Caco-2 (cell line): ENCODE measurements at regions not wholly inside any gene's neighbourhood (a gene's known extent, or its start where the extent isn't known, plus 50 kb on each side); places are given as distances from the start of the nearest gene placed in this dataset.

ENCODE experiments used
- BruUV-seq: library from RNA; stranded (reverse); fragments of 400-500 nt; replicated peaks from 2 replicates; lab custom pipeline; 2021; lab: Mats Ljungman, UMichigan
- CTCF ChIA-PET: fragments of 300-600 bp; sonication (Branson Sonifier 250); formaldehyde crosslinking; loops from one replicate; lab custom pipeline; 2022; ENCODE audit warnings: antibody characterized with exemption; lab: Charles Lee
- POLR2A ChIA-PET: fragments of 300-600 bp; sonication (Branson Sonifier 250); formaldehyde crosslinking; loops from one replicate; lab custom pipeline; 2022; ENCODE audit warnings: antibody characterized with exemption; lab: Charles Lee
- DNase-seq, 2 experiments: peaks; one replicate each; pipeline versions ENCODE4 v3.0.0 to v3.0.0-alpha.2; 2020 to 2022
- H3K27me3 ChIP-seq: replicated peaks from 2 replicates; pipeline ENCODE4 v1.6.0; 2011; ENCODE audit warnings: low read length; ENCODE audit not compliant: control insufficient read depth, insufficient read depth
- H3K36me3 ChIP-seq: 2 replicates; pipeline ENCODE4 v1.5.1; 2011; ENCODE audit warnings: low read length; ENCODE audit not compliant: control insufficient read depth, insufficient read depth
- H3K4me1 ChIP-seq: fragments of 250-450 bp; sonication (Bioruptor Pico); 2 replicates; pipeline ENCODE4 v1.5.1; 2020; ENCODE audit warnings: mild to moderate bottlenecking
- H3K4me3 ChIP-seq: 2 replicates; pipeline ENCODE4 v1.5.1; 2011; ENCODE audit warnings: low read depth, mild to moderate bottlenecking, control low read depth, low read length
- H3K9me3 ChIP-seq: fragments of 250-450 bp; sonication (Bioruptor Pico); 2 replicates; pipeline ENCODE4 v1.5.1; 2020; ENCODE audit warnings: mild to moderate bottlenecking, moderate library complexity
- H3K27ac Mint-ChIP-seq: one replicate; pipeline ENCODE4 v1.8.0; 2022; ENCODE audit warnings: mixed read lengths; ENCODE audit not compliant: unreplicated experiment
- H3K27me3 Mint-ChIP-seq: one replicate; pipeline ENCODE4 v1.8.0; 2022; ENCODE audit warnings: mixed read lengths; ENCODE audit not compliant: insufficient read depth, unreplicated experiment
- H3K36me3 Mint-ChIP-seq: one replicate; pipeline ENCODE4 v1.8.0; 2022; ENCODE audit warnings: mild to moderate bottlenecking, mixed read lengths; ENCODE audit not compliant: insufficient read depth, unreplicated experiment
- H3K4me1 Mint-ChIP-seq: one replicate; pipeline ENCODE4 v1.8.0; 2022; ENCODE audit warnings: low read depth, mixed read lengths; ENCODE audit not compliant: unreplicated experiment
- H3K4me3 Mint-ChIP-seq: one replicate; pipeline ENCODE4 v1.8.0; 2022; ENCODE audit warnings: mild to moderate bottlenecking, moderate library complexity, mixed read lengths; ENCODE audit not compliant: unreplicated experiment
- H3K9me3 Mint-ChIP-seq: one replicate; pipeline ENCODE4 v1.8.0; 2022; ENCODE audit warnings: mixed read lengths; ENCODE audit not compliant: unreplicated experiment
- intact Hi-C: fragments of 100-400 bp; cut with micrococcal nuclease; formaldehyde crosslinking; loops from one replicate; pipeline ENCODE4 v1.10.0; 2022; ENCODE audit not compliant: unreplicated experiment
- TF ChIP-seq, protein P1 (sequence below), 2 experiments: fragments of 200-600 bp in 1 of 2; IDR thresholded peaks; 1 replicate in 1 of 2; 2 replicates in 1 of 2; pipeline versions ENCODE4 v1.5.1 to v1.8.0; 2011 to 2022; ENCODE audit warnings: antibody characterized with exemption in 1 of 2, control low read depth in 1 of 2, inconsistent platforms in 1 of 2, low read depth in 1 of 2, low read length in 1 of 2, mild to moderate bottlenecking in 1 of 2, moderate library complexity in 1 of 2; ENCODE audit not compliant: insufficient read depth in 1 of 2, severe bottlenecking in 1 of 2, unreplicated experiment in 1 of 2

DNA sequence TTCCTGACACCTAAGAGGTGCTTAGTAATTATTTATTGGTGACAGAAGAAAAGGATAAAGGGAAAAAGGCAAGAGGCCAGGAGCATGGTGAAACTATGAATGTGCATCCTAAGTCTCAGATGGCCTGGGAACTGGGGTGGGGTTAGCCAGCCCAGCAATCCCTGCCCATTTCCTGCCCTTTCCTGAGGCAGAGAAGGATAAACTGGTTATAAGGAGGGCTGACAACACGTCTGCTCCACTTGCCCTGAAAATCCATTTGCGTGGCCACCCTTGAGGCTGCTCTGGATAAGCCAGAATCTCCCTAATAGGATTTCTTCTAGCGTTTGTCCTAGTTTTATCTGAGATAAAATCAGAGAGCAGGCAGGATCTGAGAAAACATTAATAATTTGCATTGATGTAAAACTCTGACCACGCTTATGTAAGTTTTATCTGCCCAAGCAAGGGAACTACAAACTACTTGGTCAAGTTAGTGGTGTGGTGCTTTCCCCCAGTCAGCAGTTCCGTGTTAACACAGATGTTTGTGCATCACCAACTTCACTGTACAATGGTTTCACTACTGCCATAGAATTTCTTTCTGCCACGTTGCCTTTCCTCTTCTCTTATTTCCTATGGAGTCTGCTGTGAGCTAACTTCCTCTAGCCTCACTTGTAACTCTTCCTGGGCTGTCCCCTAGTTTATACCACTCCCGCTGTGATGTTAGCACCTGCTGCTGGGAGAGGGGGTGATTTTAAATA is 392.7 kb downstream of the RPS29 start:
- intact Hi-C loops, result no loop called here
- TF ChIP-seq, protein P1, sequence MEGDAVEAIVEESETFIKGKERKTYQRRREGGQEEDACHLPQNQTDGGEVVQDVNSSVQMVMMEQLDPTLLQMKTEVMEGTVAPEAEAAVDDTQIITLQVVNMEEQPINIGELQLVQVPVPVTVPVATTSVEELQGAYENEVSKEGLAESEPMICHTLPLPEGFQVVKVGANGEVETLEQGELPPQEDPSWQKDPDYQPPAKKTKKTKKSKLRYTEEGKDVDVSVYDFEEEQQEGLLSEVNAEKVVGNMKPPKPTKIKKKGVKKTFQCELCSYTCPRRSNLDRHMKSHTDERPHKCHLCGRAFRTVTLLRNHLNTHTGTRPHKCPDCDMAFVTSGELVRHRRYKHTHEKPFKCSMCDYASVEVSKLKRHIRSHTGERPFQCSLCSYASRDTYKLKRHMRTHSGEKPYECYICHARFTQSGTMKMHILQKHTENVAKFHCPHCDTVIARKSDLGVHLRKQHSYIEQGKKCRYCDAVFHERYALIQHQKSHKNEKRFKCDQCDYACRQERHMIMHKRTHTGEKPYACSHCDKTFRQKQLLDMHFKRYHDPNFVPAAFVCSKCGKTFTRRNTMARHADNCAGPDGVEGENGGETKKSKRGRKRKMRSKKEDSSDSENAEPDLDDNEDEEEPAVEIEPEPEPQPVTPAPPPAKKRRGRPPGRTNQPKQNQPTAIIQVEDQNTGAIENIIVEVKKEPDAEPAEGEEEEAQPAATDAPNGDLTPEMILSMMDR (IDR thresholded peaks at IDR 0.05; ENCODE audit: insufficient read depth in 1 of 2, low read depth in 1 of 2, low read length in 1 of 2, severe bottlenecking in 1 of 2, unreplicated experiment in 1 of 2), result no peak
- no peak overlapping the region for H3K4me3 ChIP-seq
- no peaks in the 10 kb centered on the region for H3K36me3 ChIP-seq
- H3K27me3 ChIP-seq, result no peaks in the 10 kb centered on the region
- Mint-ChIP-seq H3K27ac (no peak overlapping the region), H3K27me3 (peaks cover 12% of the 10 kb centered on the region), H3K4me1 (no peaks in the 10 kb centered on the region), H3K36me3 (no peaks in the 10 kb centered on the region), H3K4me3 (no peak overlapping the region), H3K9me3 (no peaks in the 10 kb centered on the region)
- ChIA-PET POLR2A (no interaction called here), CTCF (no interaction called here)
- H3K9me3 ChIP-seq, result no peaks in the 10 kb centered on the region
- no peaks in the 10 kb centered on the region for H3K4me1 ChIP-seq
- no TSS peak for BruUV-seq
- no peak for DNase-seq

DNA sequence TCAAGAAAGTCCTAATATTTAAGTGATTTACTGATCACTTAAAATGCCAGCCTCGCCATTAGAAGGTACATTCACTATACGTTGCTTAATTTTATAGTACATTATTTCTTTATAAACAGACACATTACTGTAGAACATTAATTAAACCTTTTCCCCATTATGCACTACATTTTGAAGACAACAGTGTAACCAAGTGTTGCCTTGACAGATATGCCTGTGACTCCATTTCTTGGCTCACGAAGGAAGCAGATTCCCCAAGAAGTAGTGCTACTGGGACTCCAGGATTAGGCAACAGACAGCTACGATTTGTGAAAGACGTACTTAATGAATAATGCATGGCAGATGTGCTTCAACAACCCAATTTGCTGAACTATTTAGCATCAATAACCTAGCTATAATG is 394.8 kb downstream of the RPS29 start:
- H3K9me3 ChIP-seq, result no peaks in the 10 kb centered on the region
- no peaks in the 10 kb centered on the region for H3K4me1 ChIP-seq
- H3K4me3 ChIP-seq, result no peak overlapping the region
- no TSS peak for BruUV-seq
- Mint-ChIP-seq H3K27ac (no peak overlapping the region), H3K9me3 (no peaks in the 10 kb centered on the region), H3K27me3 (peaks cover 10% of the 10 kb centered on the region), H3K4me1 (no peaks in the 10 kb centered on the region), H3K4me3 (no peak overlapping the region), H3K36me3 (no peaks in the 10 kb centered on the region)
- DNase-seq, result no peak
- TF ChIP-seq, protein P1 (IDR thresholded peaks at IDR 0.05; ENCODE audit: insufficient read depth in 1 of 2, low read depth in 1 of 2, low read length in 1 of 2, severe bottlenecking in 1 of 2, unreplicated experiment in 1 of 2), result no peak
- H3K36me3 ChIP-seq, result no peaks in the 10 kb centered on the region
- CTCF ChIA-PET, result no interaction called here
- intact Hi-C loops, result no loop called here
- POLR2A ChIA-PET, result no interaction called here
- no peaks in the 10 kb centered on the region for H3K27me3 ChIP-seq

DNA sequence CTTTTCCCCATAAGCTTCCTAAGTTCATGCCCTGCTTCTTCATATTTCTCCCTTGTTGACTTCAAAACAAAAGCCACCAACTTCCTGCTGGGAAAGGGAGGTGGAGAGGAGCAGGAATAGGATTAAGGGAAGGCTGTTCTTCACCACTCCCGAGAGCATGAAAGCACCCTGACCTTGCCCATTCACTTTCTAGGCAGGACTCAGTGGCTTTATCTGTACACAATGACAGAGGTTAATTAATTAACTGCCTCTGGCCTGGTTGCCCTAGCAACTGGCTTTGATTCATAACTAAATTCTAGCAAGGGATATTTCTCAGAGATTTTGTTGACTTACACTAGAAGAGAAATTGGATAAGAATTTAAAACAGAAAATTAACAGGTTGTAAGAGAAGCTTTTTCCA is 396.8 kb downstream of the RPS29 start:
- Mint-ChIP-seq H3K4me3 (no peak overlapping the region), H3K9me3 (no peaks in the 10 kb centered on the region), H3K27ac (no peak overlapping the region), H3K27me3 (peaks cover 8% of the 10 kb centered on the region), H3K36me3 (no peaks in the 10 kb centered on the region), H3K4me1 (no peaks in the 10 kb centered on the region)
- intact Hi-C loops, result no loop called here
- TF ChIP-seq, protein P1 (IDR thresholded peaks at IDR 0.05; ENCODE audit: insufficient read depth in 1 of 2, low read depth in 1 of 2, low read length in 1 of 2, severe bottlenecking in 1 of 2, unreplicated experiment in 1 of 2), result no peak
- Histone ChIP-seq H3K4me3 (no peak overlapping the region), H3K9me3 (no peaks in the 10 kb centered on the region), H3K27me3 (no peaks in the 10 kb centered on the region), H3K36me3 (no peaks in the 10 kb centered on the region), H3K4me1 (no peaks in the 10 kb centered on the region)
- CTCF ChIA-PET, result no interaction called here
- no peak for DNase-seq
- BruUV-seq, result no TSS peak
- POLR2A ChIA-PET, result no interaction called here
